KOPT-K1 (cell line): ENCODE measurements at regions not wholly inside any gene's neighbourhood (a gene's known extent, or its start where the extent isn't known, plus 50 kb on each side); places are given as distances from the start of the nearest gene placed in this dataset.

Source experiments
- H3K27ac ChIP-seq: fragments of 200-600 bp; sonication (generic); 2 replicates; pipeline ENCODE4 v1.5.1; 2016; ENCODE audit warnings: antibody characterized with exemption, mild to moderate bottlenecking, low read depth, low read length; ENCODE audit not compliant: poor library complexity, severe bottlenecking
- H3K36me3 ChIP-seq: fragments of 200-600 bp; sonication (generic); 2 replicates; pipeline ENCODE4 v1.5.1; 2017; ENCODE audit warnings: antibody characterized with exemption, mild to moderate bottlenecking, low read length, moderate library complexity; ENCODE audit not compliant: insufficient read depth
- H3K9me3 ChIP-seq: fragments of 200-600 bp; sonication (generic); 2 replicates; pipeline ENCODE4 v1.5.1; 2017; ENCODE audit warnings: antibody characterized with exemption, low read length, mild to moderate bottlenecking; ENCODE audit not compliant: insufficient read depth, poor library complexity, severe bottlenecking

GRCh38 chr21:24289539-24289938, 1317.7 kb downstream of the MRPL39 start:
- Histone ChIP-seq H3K36me3 (no peaks in the 10 kb centered on the region), H3K27ac (no peak overlapping the region), H3K9me3 (no peaks in the 10 kb centered on the region)

DNA sequence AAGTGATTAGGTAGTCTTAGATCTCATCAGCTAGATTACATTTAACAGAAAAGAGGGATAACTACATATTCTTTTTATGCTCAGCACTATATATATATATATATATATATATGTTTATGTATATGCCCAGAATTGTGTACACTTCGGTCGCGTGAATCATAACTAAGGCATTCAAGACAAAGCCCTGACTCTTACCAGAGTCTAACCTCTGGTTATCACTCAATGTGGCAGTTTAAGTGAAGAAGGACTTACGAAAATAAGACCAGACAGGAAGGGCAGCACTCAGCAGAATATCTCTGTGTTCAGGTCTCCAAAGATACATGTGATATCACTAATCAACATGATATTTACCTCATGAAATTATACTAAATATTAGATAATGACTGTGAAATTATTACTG, 1326.7 kb downstream of the MRPL39 start:
- Histone ChIP-seq H3K27ac (no peak overlapping the region), H3K9me3 (no peaks in the 10 kb centered on the region), H3K36me3 (no peaks in the 10 kb centered on the region)

GRCh38 chr21:24278711-24279110, 1328.6 kb downstream of the MRPL39 start:
- Histone ChIP-seq H3K9me3 (no peaks in the 10 kb centered on the region), H3K36me3 (no peaks in the 10 kb centered on the region), H3K27ac (no peak overlapping the region)

DNA sequence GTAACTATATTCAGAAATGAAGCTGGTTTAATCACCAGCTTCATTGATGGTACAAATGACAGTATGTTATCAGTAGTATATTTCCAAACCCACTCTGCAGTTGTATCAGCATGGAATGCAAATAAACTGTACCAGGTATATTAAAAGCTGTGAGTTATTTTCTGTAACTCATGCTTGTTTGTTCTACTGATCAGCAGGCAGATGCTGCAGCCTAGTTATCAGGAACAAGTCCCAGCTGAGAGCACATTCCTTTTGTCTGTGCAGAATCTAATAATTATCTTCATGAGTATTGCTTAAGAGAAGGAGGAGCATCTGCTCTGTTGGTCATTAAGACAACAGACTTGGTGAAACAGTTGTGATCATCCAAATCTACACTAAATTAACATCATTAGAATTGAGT, 1331.1 kb downstream of the MRPL39 start:
- Histone ChIP-seq H3K36me3 (no peaks in the 10 kb centered on the region), H3K9me3 (no peaks in the 10 kb centered on the region)

DNA sequence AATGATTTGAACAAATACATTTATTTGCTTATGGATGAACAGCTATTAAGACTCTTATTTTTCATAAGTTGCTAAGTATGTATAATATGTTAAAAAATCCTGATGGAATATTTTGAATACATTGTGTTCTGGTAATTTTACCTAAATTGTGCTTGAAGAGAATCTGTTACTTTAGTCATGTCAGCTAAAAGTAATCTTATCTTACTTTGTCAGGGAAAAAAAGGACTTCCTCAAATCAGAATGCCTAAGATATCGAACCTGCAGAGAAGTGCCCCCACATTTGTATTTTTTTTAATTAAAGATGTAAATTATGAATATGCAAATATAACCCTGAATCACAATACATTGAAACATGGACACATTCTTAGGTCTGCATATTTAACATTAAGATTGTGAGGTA, 1331.7 kb downstream of the MRPL39 start:
- no peaks in the 10 kb centered on the region for H3K36me3 ChIP-seq
- H3K9me3 ChIP-seq = no peaks in the 10 kb centered on the region
- H3K27ac ChIP-seq = no peak overlapping the region

More for the DNA sequence above, 1331.1 kb downstream of the MRPL39 start:
- no peak overlapping the region for H3K27ac ChIP-seq

- no peaks in the 10 kb centered on the region for H3K36me3 ChIP-seq
- H3K27ac ChIP-seq = no peak overlapping the region
- H3K9me3 ChIP-seq = no peaks in the 10 kb centered on the region
Measured at GRCh38 chr21:24272521-24272938, 1334.8 kb downstream of the MRPL39 start.

DNA sequence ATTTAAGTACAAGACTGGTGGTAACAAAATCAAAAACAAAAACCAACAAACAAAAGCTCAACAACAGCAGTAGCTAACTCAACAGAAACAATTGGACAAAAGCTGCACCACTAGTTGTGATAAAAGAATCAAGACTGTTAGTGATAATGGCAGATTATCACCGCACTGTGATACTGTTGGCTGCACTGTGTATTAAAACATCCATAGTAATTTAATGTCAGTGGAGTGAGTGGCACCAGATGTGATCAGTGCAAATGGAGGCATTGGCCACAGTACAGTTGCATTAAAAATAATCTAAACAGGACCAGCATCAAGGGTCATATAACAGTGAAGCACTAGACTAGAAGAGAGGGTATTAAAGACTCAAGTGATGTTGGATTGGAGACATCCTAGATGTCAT, 1341.3 kb downstream of the MRPL39 start:
- H3K36me3 ChIP-seq = no peaks in the 10 kb centered on the region
- no peaks in the 10 kb centered on the region for H3K9me3 ChIP-seq

DNA sequence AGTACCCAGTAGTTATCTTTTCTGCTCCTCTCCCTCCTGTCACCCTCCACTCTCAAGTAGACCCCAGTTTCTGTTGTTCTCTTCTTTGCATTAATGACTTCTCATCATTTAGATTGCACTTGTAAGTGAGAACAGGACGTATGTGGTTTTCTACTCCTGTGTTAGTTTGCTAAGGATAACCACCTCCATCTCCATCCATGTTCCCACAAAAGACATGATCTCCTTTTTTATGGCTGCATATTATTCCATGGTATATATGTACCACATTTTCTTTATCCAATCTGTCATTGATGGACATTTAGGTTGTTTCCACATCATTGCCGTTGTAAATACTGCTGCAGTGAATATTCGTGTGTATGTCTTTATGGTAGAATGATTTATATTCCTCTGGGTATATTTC, 1346.5 kb downstream of the MRPL39 start:
- no peak overlapping the region for H3K27ac ChIP-seq
- H3K36me3 ChIP-seq = no peaks in the 10 kb centered on the region
- no peaks in the 10 kb centered on the region for H3K9me3 ChIP-seq

More for the DNA sequence above, 1341.3 kb downstream of the MRPL39 start:
- H3K27ac ChIP-seq = no peak overlapping the region

GRCh38 chr21:24259241-24259640, 1348.0 kb downstream of the MRPL39 start:
- no peak overlapping the region for H3K27ac ChIP-seq
- H3K9me3 ChIP-seq = no peaks in the 10 kb centered on the region
- H3K36me3 ChIP-seq = no peaks in the 10 kb centered on the region

DNA sequence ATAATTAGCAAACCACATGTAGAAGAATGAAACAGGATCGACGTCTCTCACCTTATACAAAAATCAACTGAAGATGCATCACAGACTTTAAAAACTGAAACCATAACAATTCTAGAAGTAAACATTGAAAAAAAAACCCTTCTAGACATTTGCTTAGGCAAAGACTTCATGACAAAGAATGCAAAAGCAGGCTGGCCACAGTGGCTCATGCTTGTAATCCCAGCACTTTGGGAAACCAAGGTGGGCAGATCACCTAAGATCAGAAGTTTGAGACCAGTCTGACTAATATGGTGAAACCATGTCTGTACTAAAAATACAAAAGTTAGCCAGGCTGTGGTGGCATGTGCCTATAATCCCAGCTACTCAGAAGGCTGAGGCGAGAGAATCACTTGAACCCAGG, 1351.7 kb downstream of the MRPL39 start:
- H3K9me3 ChIP-seq = no peaks in the 10 kb centered on the region
- no peak overlapping the region for H3K27ac ChIP-seq
- H3K36me3 ChIP-seq = no peaks in the 10 kb centered on the region

DNA sequence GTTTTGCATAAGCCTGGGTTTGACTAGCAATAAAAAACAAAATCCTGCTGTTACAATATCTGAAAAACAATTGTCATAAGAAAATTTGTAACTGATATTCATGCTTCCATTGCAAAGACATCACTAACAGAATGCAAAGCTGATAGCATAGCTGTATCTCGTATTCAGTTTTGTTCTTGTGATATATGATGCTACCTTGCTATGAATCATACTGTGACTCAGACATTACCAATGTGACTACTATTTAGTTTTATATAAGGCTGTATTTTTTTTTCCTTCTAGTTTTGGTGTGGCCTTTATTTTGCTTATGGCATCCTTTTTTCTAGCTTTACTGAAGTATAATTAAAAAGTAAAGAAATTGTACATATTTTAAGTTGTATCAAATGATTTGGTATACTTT, 1381.8 kb downstream of the MRPL39 start:
- no peaks in the 10 kb centered on the region for H3K9me3 ChIP-seq

GRCh38 chr21:24224422-24224821, 1382.9 kb downstream of the MRPL39 start:
- no peaks in the 10 kb centered on the region for H3K9me3 ChIP-seq

More for the DNA sequence above, 1381.8 kb downstream of the MRPL39 start:
- Histone ChIP-seq H3K36me3 (no peaks in the 10 kb centered on the region), H3K27ac (no peak overlapping the region)

GRCh38 chr21:24223624-24224023, 1383.7 kb downstream of the MRPL39 start:
- Histone ChIP-seq H3K27ac (no peak overlapping the region), H3K36me3 (no peaks in the 10 kb centered on the region), H3K9me3 (no peaks in the 10 kb centered on the region)

More at GRCh38 chr21:24224422-24224821, 1382.9 kb downstream of the MRPL39 start:
- Histone ChIP-seq H3K27ac (no peak overlapping the region), H3K36me3 (no peaks in the 10 kb centered on the region)

DNA sequence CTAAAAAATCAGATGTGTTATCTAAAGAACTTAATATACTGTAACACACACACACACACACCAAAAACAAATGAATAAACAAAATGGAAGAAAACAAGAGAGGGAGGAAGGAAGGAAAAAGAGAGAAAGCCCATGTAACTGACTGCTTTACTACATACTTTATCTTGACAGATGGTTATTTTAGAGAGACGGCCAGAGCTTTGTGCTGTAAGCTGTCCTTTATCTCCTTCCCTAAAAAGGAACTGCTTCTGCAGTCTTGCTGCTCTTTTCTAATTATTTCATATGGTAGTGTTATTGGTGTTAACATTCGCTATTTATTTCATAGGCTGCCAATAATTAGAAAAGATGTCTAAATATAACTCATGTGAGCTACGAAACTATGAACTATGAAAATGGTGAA, 1384.6 kb downstream of the MRPL39 start:
- Histone ChIP-seq H3K36me3 (no peaks in the 10 kb centered on the region), H3K27ac (no peak overlapping the region), H3K9me3 (no peaks in the 10 kb centered on the region)

DNA sequence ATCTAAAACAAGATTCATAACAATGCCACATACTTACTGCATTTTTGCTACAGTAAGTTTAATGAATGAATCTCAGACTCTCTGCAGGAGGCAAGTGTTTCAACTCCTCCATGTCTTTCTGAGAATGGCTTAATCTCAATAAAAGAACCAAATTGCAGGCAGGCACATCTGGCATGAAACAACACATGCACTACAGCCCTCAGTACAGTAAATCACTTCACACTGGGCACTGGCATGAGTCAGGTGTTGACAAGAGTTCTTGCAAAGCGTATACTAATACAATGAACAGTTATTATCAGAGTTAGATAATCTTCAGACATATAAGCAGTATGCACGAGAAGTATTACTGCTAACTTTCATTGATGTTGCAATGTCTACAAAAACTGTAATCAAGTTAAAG, 1386.8 kb downstream of the MRPL39 start:
- no peak overlapping the region for H3K27ac ChIP-seq
- no peaks in the 10 kb centered on the region for H3K9me3 ChIP-seq
- H3K36me3 ChIP-seq = no peaks in the 10 kb centered on the region

DNA sequence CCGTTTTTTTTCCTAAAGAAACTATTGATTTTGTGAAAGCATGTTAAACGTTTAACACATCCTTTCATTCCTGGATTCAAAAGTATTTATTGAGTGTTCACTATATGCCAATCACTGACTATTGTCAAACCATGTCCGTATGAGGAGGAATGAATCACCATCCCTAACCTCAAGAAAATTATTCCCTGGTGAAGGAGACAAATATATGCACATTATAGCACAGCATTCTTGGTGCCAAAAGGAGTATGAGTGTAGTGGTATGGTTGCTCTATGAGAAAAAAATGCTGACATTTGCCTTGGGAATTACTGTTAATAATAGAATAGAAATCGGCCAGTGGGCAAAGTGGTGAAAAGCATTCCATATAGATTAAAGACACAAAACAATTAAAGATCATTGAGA, 1390.1 kb downstream of the MRPL39 start:
- H3K36me3 ChIP-seq = no peaks in the 10 kb centered on the region
- no peaks in the 10 kb centered on the region for H3K9me3 ChIP-seq
- H3K27ac ChIP-seq = no peak overlapping the region

GRCh38 chr21:24210130-24210529, 1397.2 kb downstream of the MRPL39 start:
- Histone ChIP-seq H3K36me3 (no peaks in the 10 kb centered on the region), H3K27ac (no peak overlapping the region), H3K9me3 (no peaks in the 10 kb centered on the region)
